Activated T-cell treated with anti-CD3 and anti-CD28 coated beads, Interleukin-2, amount 50 U/mL, for 48 hours (primary cell): ENCODE measurements at regions not wholly inside any gene's neighbourhood (a gene's known extent, or its start where the extent isn't known, plus 50 kb on each side); places are given as distances from the start of the nearest gene placed in this dataset.
"Not testable (repeated sequence)": the region's sequence is repeated elsewhere in the genome, so short reads cannot be mapped to it uniquely, and the experiment has no call there.

Source experiments
- DNase-seq, 2 experiments: peaks; one replicate each; pipeline ENCODE4 v3.0.0-alpha.2; 2020

GRCh38 chr14:30270200-30271161 lies 288.5 kb upstream of the G2E3 start:
- peak; percentile 76 to 79 for DNase-seq

- DNase-seq, result no peak
Observed at GRCh38 chr14:30271811-30272323, 287.1 kb upstream of the G2E3 start.

GRCh38 chr14:30272848-30273832 lies 285.8 kb upstream of the G2E3 start:
- DNase-seq, result no peak

GRCh38 chr14:30275604-30276003 lies 283.4 kb upstream of the G2E3 start:
- no peak for DNase-seq

- DNase-seq, result no peak
Observed at GRCh38 chr14:30277268-30277667, 281.7 kb upstream of the G2E3 start.

GRCh38 chr14:30278856-30279255 lies 280.1 kb upstream of the G2E3 start:
- not testable (repeated sequence) for DNase-seq

GRCh38 chr14:30283822-30284446 lies 275.0 kb upstream of the G2E3 start:
- DNase-seq, result peak; percentile 22 to 29

GRCh38 chr14:30284808-30285207 lies 274.1 kb upstream of the G2E3 start:
- no peak for DNase-seq

GRCh38 chr14:30287579-30288445 lies 271.1 kb upstream of the G2E3 start:
- no peak for DNase-seq

- no peak for DNase-seq
Observed at GRCh38 chr14:30290001-30290400, 269.0 kb upstream of the G2E3 start.

GRCh38 chr14:30291216-30291615 lies 267.7 kb upstream of the G2E3 start:
- no peak for DNase-seq

GRCh38 chr14:30292541-30292940 lies 266.4 kb upstream of the G2E3 start:
- no peak for DNase-seq

GRCh38 chr14:30295980-30296379 lies 263.0 kb upstream of the G2E3 start:
- no peak for DNase-seq

GRCh38 chr14:30296931-30297405 lies 262.0 kb upstream of the G2E3 start:
- peak; percentile 17 to 19 for DNase-seq

- DNase-seq, result no peak
Observed at GRCh38 chr14:30297876-30298795, 260.8 kb upstream of the G2E3 start.

- no peak for DNase-seq
Observed at GRCh38 chr14:30299915-30300314, 259.0 kb upstream of the G2E3 start.

- DNase-seq, result no peak
Observed at GRCh38 chr14:30303350-30303749, 255.6 kb upstream of the G2E3 start.

GRCh38 chr14:30305346-30305745 lies 253.6 kb upstream of the G2E3 start:
- no peak for DNase-seq

GRCh38 chr14:30309405-30309804 lies 249.6 kb upstream of the G2E3 start:
- no peak for DNase-seq

GRCh38 chr14:30312214-30312613 lies 246.7 kb upstream of the G2E3 start:
- no peak for DNase-seq
